GM18508 (cell line): ENCODE measurements at regions not wholly inside any gene's neighbourhood (a gene's known extent, or its start where the extent isn't known, plus 50 kb on each side); places are given as distances from the start of the nearest gene placed in this dataset.

ENCODE experiments used
- ATAC-seq: cut with Tn5 transposase; IDR thresholded peaks from one replicate; pipeline ENCODE4 v1.9.1; 2021; ENCODE audit warnings: moderate number of reproducible peaks; ENCODE audit not compliant: insufficient read depth, unreplicated experiment

DNA sequence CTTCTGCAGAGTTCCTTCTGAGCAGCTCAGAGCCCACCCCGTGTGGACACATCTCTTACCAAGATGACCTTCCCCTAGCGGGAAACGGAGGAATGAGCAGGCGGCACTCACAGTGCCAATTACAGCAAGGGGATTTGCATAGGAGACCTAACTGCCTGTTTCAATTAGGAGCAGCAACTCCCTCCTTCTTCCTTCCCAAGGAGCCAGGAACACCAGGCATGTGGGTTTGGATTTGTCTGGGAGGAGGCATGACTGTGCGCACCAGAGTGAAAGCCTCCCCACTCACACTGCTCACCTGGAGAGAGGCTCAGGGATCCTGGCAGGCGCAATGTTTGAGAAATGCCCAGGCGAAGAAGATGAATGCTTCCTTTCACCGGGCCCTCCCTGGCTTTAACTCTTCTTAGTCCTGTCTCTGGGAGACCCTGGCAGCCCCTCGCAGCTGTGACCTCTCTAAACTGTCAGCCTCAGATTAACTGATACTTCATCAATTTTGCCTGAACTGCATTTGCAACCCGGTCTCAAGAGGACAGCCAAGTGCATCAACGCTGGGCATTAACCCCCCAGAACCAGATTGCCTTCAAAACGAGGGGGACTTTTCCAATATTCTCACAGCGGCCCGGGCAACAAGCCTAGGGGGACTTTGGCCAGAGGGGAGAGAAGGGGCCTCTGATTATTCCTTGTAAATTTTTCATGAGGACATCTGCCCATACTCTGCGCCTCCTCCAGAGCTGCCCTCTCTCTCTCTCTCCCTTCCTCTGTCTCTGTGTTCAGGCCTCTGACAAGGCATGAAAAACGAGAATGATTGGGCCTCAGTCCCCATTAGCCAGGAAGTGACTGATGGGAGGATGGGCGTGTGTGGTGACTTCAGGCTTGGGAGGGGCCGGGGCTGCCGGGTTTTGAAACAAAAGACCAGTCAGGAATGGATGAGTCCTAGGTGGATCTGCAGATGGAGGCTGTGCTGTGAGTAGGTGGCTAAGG, 93.8 kb downstream of the CMPK2 start:
- ATAC-seq = no peak

DNA sequence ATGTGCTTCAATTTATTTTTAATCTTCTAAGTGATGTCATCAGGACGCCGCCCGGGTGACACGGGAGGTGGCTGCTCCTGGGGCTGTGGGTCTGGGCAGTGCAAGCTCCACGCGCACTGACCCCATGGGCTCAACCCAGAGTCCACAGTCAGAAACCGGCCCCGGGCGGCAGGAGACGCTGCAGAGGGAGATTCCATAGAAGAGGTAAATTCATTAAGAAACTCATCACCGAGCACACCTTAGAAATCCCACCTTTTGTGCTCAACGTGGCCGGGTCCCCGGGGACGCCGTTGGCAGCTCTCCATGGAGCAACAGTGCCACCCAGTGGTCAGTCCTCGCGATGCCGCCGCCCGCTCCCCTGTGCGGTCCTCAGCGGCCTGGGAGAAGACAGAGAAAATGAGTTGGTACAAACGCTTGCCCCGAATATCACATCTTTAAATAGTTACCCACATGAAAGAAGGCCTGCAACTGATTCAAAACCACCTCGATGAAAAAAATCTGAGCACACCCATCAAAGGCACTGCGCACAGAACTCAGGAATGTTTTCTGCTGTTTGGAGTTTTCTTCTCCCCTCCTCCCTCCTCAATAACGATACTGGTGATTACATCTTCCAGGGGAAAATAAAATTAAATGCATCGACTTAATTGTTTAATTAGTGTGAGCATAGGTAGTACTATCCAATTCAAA, 92.6 kb downstream of the CMPK2 start:
- ATAC-seq = peak; percentile 73

DNA sequence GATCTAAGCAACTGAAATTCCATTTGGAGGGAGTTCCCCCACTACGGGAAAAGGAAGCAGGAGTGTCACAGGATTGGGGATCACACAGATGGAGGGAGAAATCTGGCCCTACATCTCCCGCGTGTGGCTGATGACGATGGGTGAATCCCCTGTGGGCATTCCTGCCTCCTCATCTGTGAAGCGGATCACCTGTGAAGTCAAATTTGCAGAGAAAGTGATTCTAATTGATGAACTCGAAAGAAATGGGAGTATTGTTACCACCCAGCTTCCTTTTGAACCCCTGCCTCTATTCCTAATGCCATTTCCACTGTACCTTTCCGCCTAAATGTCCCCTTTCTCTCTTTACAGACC, 92.0 kb downstream of the CMPK2 start:
- ATAC-seq = no peak

DNA sequence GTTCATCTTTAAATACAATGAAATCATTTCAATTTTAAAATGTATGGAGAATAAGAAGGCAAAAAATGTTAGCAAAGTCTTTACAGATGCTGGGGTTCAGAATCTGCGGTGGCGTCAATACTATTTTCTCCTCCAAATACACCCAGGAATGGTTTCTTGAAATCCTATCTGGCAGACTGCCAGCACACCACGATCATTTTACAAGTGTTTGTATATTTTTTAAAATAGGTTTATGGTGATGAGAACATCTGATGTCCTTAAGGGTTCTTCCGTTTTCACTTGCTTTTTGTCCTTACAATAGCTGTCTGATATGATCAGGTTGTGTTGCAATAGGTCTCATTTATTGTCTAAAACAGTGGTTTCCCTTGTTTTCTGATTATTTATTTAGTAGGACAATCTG, 89.6 kb downstream of the CMPK2 start:
- ATAC-seq = no peak

DNA sequence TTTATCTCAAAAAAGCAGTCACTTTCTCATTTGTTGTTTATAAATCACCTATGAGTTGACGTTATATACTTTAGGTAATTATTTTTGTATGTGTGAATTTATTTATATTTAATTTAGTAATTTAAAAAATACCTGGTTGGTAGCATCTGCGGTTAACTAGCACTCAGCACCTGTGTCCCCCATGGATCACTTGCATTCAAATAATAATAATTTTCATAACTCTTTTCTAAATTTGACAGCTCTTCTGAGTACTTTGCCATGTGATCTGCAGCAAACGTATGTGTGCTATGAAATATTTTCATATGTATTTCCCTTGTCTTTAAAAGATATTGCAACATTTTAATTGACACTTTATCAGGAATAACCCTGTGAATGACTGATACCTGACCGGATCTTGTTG, 88.1 kb downstream of the CMPK2 start:
- no peak for ATAC-seq

DNA sequence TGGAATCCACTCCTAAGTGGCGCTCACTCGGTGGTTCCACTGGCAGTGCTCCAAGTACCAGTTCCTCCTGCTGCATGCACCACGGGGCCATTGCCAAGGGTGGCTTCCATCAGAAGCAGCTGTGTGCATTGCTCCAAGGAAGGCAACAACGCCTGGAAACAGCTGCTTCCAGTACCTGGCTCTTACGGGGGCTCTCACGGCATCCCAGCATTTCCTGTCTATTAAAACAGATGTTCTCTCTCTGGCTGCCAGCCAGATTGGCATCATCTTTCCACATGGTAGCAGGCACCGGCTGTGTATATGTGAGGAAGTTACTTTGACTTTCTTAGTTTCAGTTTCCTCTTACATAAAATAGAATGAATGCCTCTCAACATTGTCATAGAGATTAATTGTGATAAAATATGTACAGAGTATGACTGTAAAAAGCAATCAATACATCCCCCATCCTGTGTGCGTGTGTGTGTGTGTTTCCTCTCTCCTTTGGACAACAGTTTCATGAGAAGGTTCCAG, 84.9 kb downstream of the CMPK2 start:
- ATAC-seq = peak; percentile 84

DNA sequence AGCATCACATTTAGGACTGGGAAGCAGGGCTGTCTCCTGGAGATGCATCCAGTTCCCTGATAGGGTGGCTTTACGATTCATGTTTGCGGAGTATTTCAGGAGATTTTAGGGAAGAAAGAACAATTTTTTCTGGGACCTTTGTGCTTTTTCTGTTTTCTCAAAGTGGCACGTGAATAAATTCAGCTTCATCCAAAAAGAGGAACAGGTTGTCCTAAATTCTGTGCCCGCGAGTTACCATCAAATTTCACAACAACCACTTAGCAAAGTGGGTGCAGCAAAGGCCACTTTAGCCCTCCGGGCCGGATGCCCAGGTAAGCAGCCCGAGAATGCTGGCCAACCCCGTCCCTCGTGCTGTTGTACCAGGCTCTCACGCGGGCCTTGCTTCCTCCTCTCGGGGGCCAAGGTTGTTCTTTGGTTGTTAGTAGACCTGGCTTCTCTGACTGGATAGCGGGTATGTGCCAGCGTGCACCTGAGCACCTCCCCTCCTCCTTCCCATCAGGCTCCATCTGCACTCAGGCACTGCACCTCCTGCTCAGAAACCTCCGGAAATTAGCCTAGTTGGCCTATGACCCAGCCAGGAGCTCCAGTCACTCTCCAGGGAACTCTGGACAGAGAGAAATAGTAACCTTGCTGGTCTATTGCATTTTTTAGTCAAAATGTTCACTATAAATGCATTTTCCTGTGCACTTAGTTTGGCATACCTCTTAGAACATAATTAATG, 83.0 kb downstream of the CMPK2 start:
- ATAC-seq = no peak

DNA sequence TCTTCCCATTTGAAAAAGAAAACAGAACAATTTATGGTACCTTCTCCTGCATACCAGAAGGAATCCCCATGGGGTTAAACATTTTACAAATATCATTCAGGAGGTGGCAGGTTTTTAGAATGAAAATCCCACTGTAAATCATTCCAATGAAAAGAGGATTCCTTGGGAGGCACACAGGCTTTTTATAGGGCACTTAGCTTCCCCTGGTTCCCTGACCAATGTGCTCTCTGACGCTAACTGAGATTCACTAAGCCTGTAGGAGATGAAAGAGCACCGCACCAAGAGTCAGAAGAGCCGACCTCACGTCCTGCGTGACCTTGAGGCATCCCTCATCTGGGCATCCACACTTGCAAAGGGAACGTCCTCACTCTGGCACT, 82.5 kb downstream of the CMPK2 start:
- ATAC-seq = no peak

DNA sequence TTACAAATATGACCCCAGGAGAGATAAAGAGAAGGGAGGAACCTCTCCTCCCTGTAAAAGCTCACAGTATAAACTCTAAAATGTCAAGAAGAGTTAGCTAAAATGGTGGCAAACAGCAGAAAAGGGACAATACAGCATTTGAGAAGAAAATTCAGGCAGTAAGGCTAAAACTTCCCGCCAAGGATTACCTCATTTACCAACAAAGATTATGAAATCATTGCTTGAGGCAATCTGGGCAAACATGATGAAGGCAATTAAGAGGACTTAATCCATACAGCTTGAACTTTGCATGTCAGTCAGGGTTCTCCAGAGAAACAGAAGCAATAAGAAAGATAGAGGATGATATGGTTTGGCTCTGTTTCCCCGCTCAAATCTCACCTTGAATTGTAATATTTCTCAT, 81.4 kb downstream of the CMPK2 start:
- ATAC-seq = no peak

DNA sequence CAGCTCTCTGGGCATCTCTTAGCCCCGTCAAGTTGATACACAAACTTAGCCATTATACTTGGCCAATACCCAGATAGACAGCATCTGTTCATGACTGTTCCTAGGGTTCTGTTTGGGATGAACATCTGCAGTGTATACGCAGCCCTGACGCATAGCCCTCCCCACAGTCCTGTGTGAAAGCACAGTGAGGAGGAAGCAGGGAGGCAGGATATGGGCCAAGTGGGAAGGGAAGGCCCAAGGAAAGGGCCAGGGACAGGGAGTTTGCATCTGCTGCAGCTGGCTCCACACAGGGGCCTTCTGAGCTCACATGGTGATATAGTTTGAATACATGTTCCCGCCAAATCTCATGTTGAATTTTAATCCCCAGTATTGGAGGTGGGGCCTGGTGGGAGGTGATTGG, 80.2 kb downstream of the CMPK2 start:
- no peak for ATAC-seq

DNA sequence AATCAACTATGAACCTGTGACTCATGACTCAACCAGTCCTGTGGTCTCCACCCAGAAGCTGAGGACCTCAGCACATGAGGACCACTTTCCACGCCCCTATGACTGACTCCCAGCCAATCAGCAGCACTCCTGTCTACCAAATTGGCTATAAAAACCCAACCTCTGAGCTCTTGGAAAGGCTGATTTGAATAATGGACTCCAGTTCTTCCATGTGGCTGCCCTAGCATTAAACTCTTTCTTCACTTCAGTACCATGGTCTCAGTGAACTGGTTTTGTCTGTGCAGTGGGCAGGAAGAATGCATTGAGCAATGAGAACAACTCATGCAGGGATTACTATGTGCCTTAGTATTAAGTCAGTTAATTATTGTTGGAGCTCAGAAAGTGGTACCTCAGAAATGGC, 78.3 kb downstream of the CMPK2 start:
- ATAC-seq = no peak

DNA sequence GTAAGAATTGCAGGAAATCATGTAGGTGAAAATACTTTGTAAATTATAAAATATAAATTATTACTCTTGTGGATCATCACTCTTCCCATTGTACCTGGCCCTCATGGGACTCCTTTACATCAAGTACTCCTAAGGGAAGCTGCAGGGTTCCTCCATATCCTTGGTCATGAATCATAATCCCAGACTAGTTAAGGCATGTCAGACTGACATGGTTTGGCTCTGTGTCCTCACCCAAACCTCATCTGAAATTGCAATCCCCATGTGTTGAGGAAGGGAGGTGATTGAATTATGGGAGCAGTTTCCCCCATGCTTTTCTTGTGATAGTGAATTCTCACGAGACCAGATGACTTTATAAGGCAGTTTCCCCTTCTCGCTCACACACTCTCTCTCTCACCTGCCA, 77.1 kb downstream of the CMPK2 start:
- no peak for ATAC-seq

DNA sequence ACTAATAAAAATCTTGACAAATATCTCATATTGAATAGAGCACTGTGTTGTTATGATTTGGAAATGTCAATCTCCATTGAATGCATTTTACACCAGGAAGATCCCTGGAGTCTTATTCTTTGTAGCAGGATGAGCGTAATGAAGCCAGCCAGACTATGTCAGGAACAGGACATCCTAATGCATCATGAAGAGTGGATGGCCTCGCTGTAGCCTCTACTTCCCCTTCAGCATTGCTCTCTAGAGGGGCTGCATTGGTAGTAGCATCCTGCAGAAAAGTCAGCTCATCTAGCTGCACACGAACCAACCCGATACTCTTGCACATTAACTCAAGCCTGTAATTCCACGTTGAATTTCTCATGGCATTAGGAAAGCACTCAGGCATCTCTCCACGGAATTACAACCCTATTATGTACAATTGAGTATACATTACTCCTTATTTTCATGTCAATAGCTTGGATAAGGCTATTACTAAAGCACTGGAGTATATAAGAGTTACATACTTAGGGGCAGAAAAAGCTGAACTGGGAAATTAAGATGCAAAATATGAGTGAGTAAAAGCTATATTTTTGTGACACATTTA, 76.1 kb downstream of the CMPK2 start:
- ATAC-seq = no peak

DNA sequence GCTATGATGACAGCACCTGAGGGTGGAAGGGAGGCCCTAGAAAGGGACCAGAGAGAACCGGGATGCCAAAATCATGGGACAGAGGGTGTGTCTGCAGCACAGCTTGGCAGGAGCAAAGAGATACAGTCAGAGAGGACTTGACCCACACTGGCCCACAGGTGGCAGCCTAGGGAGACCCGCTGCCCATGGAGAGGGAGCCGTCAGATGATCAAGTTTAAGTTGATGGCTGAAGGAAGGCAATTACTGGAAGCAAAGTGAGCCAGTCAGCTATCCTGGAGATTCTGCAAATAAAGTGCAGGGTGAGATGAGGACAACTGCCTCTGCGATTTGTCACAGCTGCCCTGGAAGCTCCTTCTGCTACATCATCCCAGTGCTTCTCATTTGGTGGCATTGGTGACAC, 74.0 kb downstream of the CMPK2 start:
- ATAC-seq = no peak

DNA sequence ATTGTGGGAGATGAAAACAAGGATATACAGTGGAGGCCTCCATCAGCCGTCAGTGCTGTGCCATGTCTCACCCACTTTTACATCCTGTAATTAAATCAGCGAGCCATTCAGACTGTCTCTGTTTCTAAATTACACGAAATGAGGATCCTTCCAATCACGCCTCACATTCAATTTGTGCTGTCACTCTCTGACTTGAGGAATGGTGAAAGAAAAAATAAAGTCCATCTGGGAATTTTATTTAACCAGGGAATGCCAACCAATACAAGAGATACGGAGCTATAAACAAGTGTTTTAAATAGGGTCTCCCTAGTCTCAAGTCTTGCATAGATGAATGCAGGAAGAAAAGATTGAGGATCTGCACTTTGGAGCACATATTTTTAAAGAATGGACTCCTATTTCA, 72.8 kb downstream of the CMPK2 start:
- ATAC-seq = no peak

DNA sequence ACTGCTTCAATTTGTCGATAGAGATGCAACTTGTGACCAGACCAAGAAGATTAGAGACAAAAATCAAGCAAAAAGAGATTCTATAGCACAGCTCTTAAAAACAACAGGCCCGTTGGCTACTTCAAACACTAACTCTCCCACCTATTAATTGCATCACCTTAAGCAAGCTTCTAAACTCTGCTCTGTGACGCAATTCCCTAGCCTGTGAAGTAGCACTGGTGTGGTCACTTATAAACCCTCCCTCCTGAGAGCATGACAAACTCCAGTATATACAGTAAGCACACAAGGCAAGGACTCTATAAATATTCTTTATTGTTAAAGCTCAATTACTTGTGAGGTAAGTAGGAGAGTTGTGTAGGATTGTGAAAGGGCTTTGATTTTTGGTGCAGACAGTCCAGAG, 72.3 kb downstream of the CMPK2 start:
- ATAC-seq = no peak

DNA sequence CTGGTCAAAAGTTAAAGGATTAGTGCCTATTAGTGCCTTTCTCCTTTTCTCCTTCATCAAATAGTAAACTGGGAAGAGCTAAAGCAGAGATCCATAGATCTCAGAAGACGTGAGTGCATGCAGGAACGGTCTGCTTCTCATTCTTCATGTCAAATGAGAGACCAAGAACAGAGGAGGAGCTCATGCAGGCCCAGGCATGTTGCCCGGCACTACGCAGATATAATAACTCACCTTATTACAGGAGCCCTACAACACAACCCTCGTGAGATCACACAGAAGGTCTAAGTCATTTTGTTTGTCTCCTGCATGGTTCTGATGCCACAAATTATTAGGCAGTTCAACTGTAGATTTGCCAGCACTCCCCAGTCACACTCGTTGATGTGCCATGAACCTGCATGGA, 71.8 kb downstream of the CMPK2 start:
- ATAC-seq = no peak

DNA sequence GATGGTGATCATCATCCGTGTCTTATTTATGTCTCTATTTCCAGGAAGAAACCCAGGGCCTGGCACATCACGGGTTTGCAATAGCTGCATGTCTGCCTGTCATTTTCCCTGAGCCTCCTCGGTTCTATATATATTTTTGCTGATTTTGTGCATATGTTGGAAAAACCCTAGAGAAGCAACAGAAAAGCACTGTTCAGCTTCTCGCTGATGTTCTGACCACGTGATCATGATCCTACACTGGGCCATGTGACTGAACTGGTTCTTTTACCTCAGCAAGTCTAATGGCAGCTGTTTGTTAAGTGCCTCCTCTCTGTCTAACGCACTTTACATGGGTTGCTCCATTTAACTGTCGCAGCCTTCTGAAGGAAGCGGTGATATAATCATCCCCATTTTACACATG, 71.3 kb downstream of the CMPK2 start:
- ATAC-seq = no peak
